Suprapubic skin (tissue), 4 donors: ENCODE measurements at regions not wholly inside any gene's neighbourhood (a gene's known extent, or its start where the extent isn't known, plus 50 kb on each side); places are given as distances from the start of the nearest gene placed in this dataset.

ENCODE experiments used
- CTCF ChIP-seq, 2 donors: fragments of 200-600 bp in 1 of 2; fragments of 450-650 bp in 1 of 2; sonication (generic) in 1 of 2; IDR thresholded peaks; one replicate each; pipeline ENCODE4 v1.5.1; 2016 to 2019; ENCODE audit warnings: antibody characterized with exemption in 2 of 2, mild to moderate bottlenecking in 1 of 2, moderate library complexity in 1 of 2
- EP300 ChIP-seq: sonication (generic); formaldehyde crosslinking; IDR thresholded peaks from one replicate; pipeline ENCODE4 v1.6.1; 2017; ENCODE audit warnings: antibody characterized with exemption
- POLR2A ChIP-seq, 2 donors: fragments of 450-650 bp; IDR thresholded peaks; one replicate each; pipeline ENCODE4 v1.6.1; 2017; ENCODE audit warnings: antibody characterized with exemption in 2 of 2, mild to moderate bottlenecking in 2 of 2, moderate library complexity in 2 of 2
- POLR2AphosphoS5 ChIP-seq, 3 donors: sonication (generic); formaldehyde crosslinking; IDR thresholded peaks; one replicate each; pipeline ENCODE4 v1.6.1; 2017; ENCODE audit warnings: antibody characterized with exemption in 3 of 3

DNA sequence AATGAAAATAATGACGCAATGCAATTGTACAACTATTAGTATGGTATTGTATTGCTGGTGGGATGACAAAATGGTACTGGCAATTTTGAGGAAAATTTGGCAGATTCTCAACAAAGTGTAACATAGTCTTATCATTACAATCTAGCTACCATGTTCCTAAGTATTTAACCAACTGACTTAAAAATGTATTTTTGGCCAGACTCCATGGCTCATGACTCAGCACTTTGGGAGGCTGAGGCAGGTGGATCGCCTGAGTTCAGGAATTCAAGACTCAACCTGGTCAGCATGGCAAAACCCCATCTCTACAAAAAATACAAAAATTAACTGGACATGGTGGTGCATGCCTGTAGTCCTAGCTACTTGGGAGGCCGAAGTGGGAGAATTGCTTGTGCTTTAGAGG is 1409.5 kb downstream of the AACS start:
- TF ChIP-seq EP300 (no peak), CTCF (IDR thresholded peaks at IDR 0.05) (no peak), POLR2AphosphoS5 (IDR thresholded peaks at IDR 0.05) (no peak), POLR2A (IDR thresholded peaks at IDR 0.05) (no peak)
